GM23338 (cell line): ENCODE measurements at regions not wholly inside any gene's neighbourhood (a gene's known extent, or its start where the extent isn't known, plus 50 kb on each side); places are given as distances from the start of the nearest gene placed in this dataset.

Source experiments
- CREB1 ChIP-seq: fragments of 250-450 bp; sonication (Bioruptor Pico); IDR thresholded peaks from 2 replicates; pipeline ENCODE4 v1.5.0; 2020; ENCODE audit warnings: low read depth, mild to moderate bottlenecking, moderate library complexity
- EZH2 ChIP-seq: fragments of 200-600 bp; sonication (generic); IDR thresholded peaks from one replicate; pipeline ENCODE4 v1.8.0; 2017; ENCODE audit warnings: antibody characterized with exemption, mild to moderate bottlenecking, low read depth; ENCODE audit not compliant: unreplicated experiment
- EZH2phosphoT487 ChIP-seq: fragments of 200-600 bp; sonication (generic); IDR thresholded peaks from one replicate; pipeline ENCODE4 v1.8.1; 2018; ENCODE audit warnings: antibody characterized with exemption; ENCODE audit not compliant: unreplicated experiment
- JUNB ChIP-seq: IDR thresholded peaks from one replicate; pipeline ENCODE4 v1.6.1; 2016; ENCODE audit warnings: antibody characterized with exemption; ENCODE audit not compliant: unreplicated experiment
- POLR2AphosphoS5 ChIP-seq: IDR thresholded peaks from 2 replicates; pipeline ENCODE4 v1.6.1; 2016; ENCODE audit warnings: antibody characterized with exemption, low read depth
- STAT1 ChIP-seq: IDR thresholded peaks from one replicate; pipeline ENCODE4 v1.6.1; 2016; ENCODE audit warnings: antibody characterized with exemption; ENCODE audit not compliant: unreplicated experiment
- TF ChIP-seq, protein P1 (sequence below), 2 experiments: fragments of 200-600 bp in 1 of 2; sonication (generic) in 1 of 2; conservative IDR thresholded peaks; 2 replicates each; pipeline versions ENCODE4 v1.5.1 to v1.6.1; 2016 to 2017; ENCODE audit warnings: antibody characterized with exemption in 2 of 2, low read depth in 2 of 2, mild to moderate bottlenecking in 2 of 2, moderate library complexity in 1 of 2
- TF ChIP-seq, protein P2 (sequence below): IDR thresholded peaks from one replicate; pipeline ENCODE4 v1.6.1; 2018; ENCODE audit warnings: antibody characterized with exemption; ENCODE audit not compliant: unreplicated experiment

DNA sequence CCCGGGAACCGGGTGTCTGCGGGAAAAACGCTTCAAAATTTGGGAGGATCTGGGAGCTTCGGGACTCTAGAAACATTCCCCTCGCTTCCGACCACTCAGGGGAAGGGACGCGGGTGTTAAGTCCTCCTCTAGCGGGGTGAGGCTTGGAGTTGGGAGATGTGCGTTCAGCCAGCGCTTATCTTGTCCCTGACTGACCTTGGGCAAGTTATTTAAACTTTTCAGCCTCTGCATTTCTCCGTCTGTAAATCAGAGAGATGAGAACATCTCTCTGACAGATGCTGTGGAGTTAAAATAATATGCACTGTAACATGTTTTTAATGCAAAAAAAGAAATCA, 76.9 kb upstream of the ANO4 start:
- TF ChIP-seq, protein P1, sequence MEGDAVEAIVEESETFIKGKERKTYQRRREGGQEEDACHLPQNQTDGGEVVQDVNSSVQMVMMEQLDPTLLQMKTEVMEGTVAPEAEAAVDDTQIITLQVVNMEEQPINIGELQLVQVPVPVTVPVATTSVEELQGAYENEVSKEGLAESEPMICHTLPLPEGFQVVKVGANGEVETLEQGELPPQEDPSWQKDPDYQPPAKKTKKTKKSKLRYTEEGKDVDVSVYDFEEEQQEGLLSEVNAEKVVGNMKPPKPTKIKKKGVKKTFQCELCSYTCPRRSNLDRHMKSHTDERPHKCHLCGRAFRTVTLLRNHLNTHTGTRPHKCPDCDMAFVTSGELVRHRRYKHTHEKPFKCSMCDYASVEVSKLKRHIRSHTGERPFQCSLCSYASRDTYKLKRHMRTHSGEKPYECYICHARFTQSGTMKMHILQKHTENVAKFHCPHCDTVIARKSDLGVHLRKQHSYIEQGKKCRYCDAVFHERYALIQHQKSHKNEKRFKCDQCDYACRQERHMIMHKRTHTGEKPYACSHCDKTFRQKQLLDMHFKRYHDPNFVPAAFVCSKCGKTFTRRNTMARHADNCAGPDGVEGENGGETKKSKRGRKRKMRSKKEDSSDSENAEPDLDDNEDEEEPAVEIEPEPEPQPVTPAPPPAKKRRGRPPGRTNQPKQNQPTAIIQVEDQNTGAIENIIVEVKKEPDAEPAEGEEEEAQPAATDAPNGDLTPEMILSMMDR (conservative IDR thresholded peaks at IDR 0.05; ENCODE audit: low read depth in 2 of 2): no peak
- TF ChIP-seq CREB1 (CRISPR knock-in tag) (no peak), POLR2AphosphoS5 (no peak), JUNB (no peak), EZH2 (peak; percentile 43), EZH2phosphoT487 (no peak), STAT1 (no peak)
- TF ChIP-seq, protein P2, sequence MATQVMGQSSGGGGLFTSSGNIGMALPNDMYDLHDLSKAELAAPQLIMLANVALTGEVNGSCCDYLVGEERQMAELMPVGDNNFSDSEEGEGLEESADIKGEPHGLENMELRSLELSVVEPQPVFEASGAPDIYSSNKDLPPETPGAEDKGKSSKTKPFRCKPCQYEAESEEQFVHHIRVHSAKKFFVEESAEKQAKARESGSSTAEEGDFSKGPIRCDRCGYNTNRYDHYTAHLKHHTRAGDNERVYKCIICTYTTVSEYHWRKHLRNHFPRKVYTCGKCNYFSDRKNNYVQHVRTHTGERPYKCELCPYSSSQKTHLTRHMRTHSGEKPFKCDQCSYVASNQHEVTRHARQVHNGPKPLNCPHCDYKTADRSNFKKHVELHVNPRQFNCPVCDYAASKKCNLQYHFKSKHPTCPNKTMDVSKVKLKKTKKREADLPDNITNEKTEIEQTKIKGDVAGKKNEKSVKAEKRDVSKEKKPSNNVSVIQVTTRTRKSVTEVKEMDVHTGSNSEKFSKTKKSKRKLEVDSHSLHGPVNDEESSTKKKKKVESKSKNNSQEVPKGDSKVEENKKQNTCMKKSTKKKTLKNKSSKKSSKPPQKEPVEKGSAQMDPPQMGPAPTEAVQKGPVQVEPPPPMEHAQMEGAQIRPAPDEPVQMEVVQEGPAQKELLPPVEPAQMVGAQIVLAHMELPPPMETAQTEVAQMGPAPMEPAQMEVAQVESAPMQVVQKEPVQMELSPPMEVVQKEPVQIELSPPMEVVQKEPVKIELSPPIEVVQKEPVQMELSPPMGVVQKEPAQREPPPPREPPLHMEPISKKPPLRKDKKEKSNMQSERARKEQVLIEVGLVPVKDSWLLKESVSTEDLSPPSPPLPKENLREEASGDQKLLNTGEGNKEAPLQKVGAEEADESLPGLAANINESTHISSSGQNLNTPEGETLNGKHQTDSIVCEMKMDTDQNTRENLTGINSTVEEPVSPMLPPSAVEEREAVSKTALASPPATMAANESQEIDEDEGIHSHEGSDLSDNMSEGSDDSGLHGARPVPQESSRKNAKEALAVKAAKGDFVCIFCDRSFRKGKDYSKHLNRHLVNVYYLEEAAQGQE: no peak
